ENCODE measurements at regions not wholly inside any gene's neighbourhood (a gene's known extent, or its start where the extent isn't known, plus 50 kb on each side); places are given as distances from the start of the nearest gene placed in this dataset.
"Not testable (repeated sequence)": the region's sequence is repeated elsewhere in the genome, so short reads cannot be mapped to it uniquely, and the experiment has no call there.

- Mint-ChIP-seq H3K9me3 (ENCODE audit: unreplicated experiment) (peaks cover 8% of the 10 kb centered on the region), H3K27me3 (ENCODE audit: unreplicated experiment) (peaks cover 5% of the 10 kb centered on the region), H3K4me3 (ENCODE audit: unreplicated experiment) (no peak overlapping the region), H3K27ac (ENCODE audit: unreplicated experiment) (no peak overlapping the region), H3K36me3 (ENCODE audit: unreplicated experiment) (peaks cover 3% of the 10 kb centered on the region), H3K4me1 (ENCODE audit: unreplicated experiment) (peaks cover 5% of the 10 kb centered on the region)
- DNase-seq (ENCODE audit: extremely low spot score, unreplicated experiment): no peak
- TF ChIP-seq, protein P1, sequence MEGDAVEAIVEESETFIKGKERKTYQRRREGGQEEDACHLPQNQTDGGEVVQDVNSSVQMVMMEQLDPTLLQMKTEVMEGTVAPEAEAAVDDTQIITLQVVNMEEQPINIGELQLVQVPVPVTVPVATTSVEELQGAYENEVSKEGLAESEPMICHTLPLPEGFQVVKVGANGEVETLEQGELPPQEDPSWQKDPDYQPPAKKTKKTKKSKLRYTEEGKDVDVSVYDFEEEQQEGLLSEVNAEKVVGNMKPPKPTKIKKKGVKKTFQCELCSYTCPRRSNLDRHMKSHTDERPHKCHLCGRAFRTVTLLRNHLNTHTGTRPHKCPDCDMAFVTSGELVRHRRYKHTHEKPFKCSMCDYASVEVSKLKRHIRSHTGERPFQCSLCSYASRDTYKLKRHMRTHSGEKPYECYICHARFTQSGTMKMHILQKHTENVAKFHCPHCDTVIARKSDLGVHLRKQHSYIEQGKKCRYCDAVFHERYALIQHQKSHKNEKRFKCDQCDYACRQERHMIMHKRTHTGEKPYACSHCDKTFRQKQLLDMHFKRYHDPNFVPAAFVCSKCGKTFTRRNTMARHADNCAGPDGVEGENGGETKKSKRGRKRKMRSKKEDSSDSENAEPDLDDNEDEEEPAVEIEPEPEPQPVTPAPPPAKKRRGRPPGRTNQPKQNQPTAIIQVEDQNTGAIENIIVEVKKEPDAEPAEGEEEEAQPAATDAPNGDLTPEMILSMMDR (IDR thresholded peaks at IDR 0.05): no peak
Observed at GRCh38 chr10:30709229-30709628, 79.7 kb upstream of the LYZL2 start.

GRCh38 chr10:30708234-30708633 is 78.7 kb upstream of the LYZL2 start:
- Mint-ChIP-seq H3K4me3 (ENCODE audit: unreplicated experiment) (no peak overlapping the region), H3K36me3 (ENCODE audit: unreplicated experiment) (no peaks in the 10 kb centered on the region), H3K27me3 (ENCODE audit: unreplicated experiment) (peaks cover 5% of the 10 kb centered on the region), H3K4me1 (ENCODE audit: unreplicated experiment) (peaks cover 5% of the 10 kb centered on the region), H3K9me3 (ENCODE audit: unreplicated experiment) (peaks cover 1% of the 10 kb centered on the region), H3K27ac (ENCODE audit: unreplicated experiment) (no peak overlapping the region)
- no peak for DNase-seq (ENCODE audit: extremely low spot score, unreplicated experiment)
- TF ChIP-seq, protein P1 (IDR thresholded peaks at IDR 0.05): no peak

DNA sequence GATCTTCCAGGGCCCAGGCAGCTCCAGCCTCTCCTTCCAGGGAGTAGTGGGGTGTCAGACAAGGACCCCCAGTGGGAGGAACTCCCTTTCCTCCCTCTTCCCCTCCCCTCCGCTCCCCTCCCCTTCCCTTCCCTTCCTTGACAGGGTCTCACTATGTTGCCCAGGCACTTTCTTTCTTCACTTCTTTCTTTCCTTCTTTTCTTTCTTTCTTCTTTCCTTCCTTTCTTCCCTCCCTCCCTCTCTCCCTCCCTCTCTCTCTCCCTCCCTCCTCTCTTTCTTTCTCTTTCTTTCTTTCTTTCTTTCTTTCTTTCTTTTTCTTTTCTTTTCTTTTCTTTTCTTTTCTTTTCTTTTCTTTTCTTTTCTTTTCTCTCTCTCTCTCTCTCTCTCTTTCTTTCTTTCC is 76.6 kb upstream of the LYZL2 start:
- H3K36me3 Mint-ChIP-seq (ENCODE audit: unreplicated experiment); DNase-seq (ENCODE audit: extremely low spot score, unreplicated experiment); H3K27me3 Mint-ChIP-seq (ENCODE audit: unreplicated experiment); H3K9me3 Mint-ChIP-seq (ENCODE audit: unreplicated experiment); H3K27ac Mint-ChIP-seq (ENCODE audit: unreplicated experiment); H3K4me3 Mint-ChIP-seq (ENCODE audit: unreplicated experiment): not testable (repeated sequence)
- peaks cover 15% of the 10 kb centered on the region for H3K4me1 Mint-ChIP-seq (ENCODE audit: unreplicated experiment)

DNA sequence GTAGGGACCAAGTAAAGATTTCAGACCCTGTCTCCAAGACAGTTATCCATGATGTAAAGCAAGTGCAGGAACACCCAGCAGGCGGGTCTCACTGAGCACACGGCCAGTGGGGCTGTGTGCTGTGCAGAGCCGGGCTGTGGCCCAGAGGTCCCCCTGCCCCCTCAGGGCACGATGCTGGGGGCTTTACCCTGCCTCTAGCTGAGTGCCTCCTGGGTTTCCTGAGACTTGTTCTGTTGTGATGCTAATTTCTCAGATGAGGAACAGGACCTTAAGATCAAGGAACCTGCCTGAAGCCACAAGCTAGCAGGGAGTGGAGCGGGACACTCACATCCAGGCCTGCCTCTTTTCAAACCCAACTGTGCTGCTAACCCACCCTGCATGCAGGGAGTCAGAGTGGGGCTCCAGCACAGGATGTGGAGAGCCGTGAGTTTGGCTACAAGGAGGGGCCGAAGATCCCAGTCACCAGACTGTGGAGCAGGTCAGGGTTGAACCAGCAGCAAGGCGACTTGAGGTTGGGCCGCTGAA is 76.1 kb upstream of the LYZL2 start:
- Mint-ChIP-seq H3K27me3 (ENCODE audit: unreplicated experiment) (peaks cover 2% of the 10 kb centered on the region), H3K36me3 (ENCODE audit: unreplicated experiment) (no peaks in the 10 kb centered on the region), H3K27ac (ENCODE audit: unreplicated experiment) (no peak overlapping the region), H3K4me1 (ENCODE audit: unreplicated experiment) (peaks cover 16% of the 10 kb centered on the region), H3K9me3 (ENCODE audit: unreplicated experiment) (no peaks in the 10 kb centered on the region), H3K4me3 (ENCODE audit: unreplicated experiment) (no peak overlapping the region)
- TF ChIP-seq, protein P1 (IDR thresholded peaks at IDR 0.05): no peak
- DNase-seq (ENCODE audit: extremely low spot score, unreplicated experiment): peak; percentile 73

GRCh38 chr10:30705101-30705624 is 75.6 kb upstream of the LYZL2 start:
- H3K4me3 Mint-ChIP-seq (ENCODE audit: unreplicated experiment): no peak overlapping the region
- peaks cover 19% of the 10 kb centered on the region for H3K4me1 Mint-ChIP-seq (ENCODE audit: unreplicated experiment)
- H3K27ac Mint-ChIP-seq (ENCODE audit: unreplicated experiment): no peak overlapping the region
- H3K27me3 Mint-ChIP-seq (ENCODE audit: unreplicated experiment): peaks cover 2% of the 10 kb centered on the region
- peak; percentile 42 for DNase-seq (ENCODE audit: extremely low spot score, unreplicated experiment)
- H3K36me3 Mint-ChIP-seq (ENCODE audit: unreplicated experiment): no peaks in the 10 kb centered on the region
- H3K9me3 Mint-ChIP-seq (ENCODE audit: unreplicated experiment): no peaks in the 10 kb centered on the region
- TF ChIP-seq, protein P1 (IDR thresholded peaks at IDR 0.05): no peak

DNA sequence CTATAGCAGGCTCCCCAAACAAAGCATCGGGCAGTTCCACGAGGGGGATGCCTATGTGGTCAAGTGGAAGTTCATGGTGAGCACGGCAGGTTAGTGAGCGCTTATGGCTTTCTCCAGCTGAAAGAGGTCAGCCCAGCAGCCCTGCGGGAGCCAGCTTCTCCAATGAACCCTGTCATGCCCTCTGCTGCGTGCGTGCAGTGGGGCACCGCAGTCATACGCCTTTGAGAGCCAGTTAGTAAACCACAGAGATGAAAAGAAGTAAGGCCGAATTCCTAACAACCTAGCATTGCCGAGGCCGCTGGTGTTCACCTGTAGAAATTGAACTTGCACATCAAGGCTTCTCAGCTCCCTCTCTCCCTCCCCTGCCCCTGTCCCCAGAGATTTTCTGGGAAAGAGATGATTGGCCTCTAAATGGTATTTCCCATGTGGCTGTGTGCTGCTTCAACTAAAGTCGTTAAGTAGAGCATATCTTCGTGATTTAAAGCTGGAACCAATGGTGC is 75.1 kb upstream of the LYZL2 start:
- H3K27ac Mint-ChIP-seq (ENCODE audit: unreplicated experiment); H3K9me3 Mint-ChIP-seq (ENCODE audit: unreplicated experiment); H3K27me3 Mint-ChIP-seq (ENCODE audit: unreplicated experiment); H3K4me3 Mint-ChIP-seq (ENCODE audit: unreplicated experiment); H3K36me3 Mint-ChIP-seq (ENCODE audit: unreplicated experiment): not testable (repeated sequence)
- H3K4me1 Mint-ChIP-seq (ENCODE audit: unreplicated experiment): peaks cover 19% of the 10 kb centered on the region
- peak; percentile 59 for DNase-seq (ENCODE audit: extremely low spot score, unreplicated experiment)
